RWPE1 (cell line): ENCODE measurements at regions not wholly inside any gene's neighbourhood (a gene's known extent, or its start where the extent isn't known, plus 50 kb on each side); places are given as distances from the start of the nearest gene placed in this dataset.
A peak's percentile ranks its signal among the peaks of the same experiment; 100 is the strongest.
"Not testable (repeated sequence)": the region's sequence is repeated elsewhere in the genome, so short reads cannot be mapped to it uniquely, and the experiment has no call there.

ENCODE experiments used
- CTCF ChIA-PET: fragments of 350-600 bp; sonication (Branson Sonifier 250); formaldehyde crosslinking; extraction: SDS; loops from one replicate; lab custom pipeline; 2021; lab: Yijun Ruan, JAX
- POLR2A ChIA-PET: fragments of 400-600 bp; formaldehyde crosslinking; extraction: SDS; loops from one replicate; lab custom pipeline; 2020; ENCODE audit warnings: antibody characterized with exemption; ENCODE audit not compliant: low non-redundant PET; lab: Yijun Ruan, JAX
- DNase-seq: peaks from one replicate; pipeline ENCODE4 v3.0.0; 2012; ENCODE audit warnings: low spot score
- H3K27ac ChIP-seq: fragments of 450-650 bp; 2 replicates; pipeline ENCODE4 v1.5.1; 2017
- TF ChIP-seq, protein P1 (sequence below): fragments of 450-650 bp; conservative IDR thresholded peaks from 2 replicates; pipeline ENCODE4 v1.5.1; 2017; ENCODE audit warnings: low read depth, mild to moderate bottlenecking

DNA sequence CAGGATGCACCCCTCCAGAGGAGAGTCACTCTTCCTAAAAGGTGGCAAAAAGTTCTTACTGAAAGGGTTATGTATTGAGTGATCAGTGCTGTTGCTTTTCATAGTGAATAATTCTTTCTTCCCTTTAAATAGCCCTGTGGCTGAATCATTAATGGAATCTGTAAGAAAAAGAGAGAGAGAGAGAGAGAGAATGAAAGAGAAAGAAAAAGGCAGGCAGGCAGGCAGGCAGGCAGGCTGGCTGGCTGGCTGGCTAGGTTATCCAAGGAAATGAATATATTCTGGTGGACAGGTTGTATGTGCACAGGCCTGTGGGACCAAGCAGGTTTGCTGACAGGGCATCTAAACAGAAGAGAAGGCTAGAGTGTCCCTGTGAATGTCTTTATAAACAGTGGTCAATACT lies 100.5 kb downstream of the DLEU7 start:
- no peak overlapping the region for H3K27ac ChIP-seq
- ChIA-PET CTCF (no interaction called here), POLR2A (no interaction called here)
- TF ChIP-seq, protein P1, sequence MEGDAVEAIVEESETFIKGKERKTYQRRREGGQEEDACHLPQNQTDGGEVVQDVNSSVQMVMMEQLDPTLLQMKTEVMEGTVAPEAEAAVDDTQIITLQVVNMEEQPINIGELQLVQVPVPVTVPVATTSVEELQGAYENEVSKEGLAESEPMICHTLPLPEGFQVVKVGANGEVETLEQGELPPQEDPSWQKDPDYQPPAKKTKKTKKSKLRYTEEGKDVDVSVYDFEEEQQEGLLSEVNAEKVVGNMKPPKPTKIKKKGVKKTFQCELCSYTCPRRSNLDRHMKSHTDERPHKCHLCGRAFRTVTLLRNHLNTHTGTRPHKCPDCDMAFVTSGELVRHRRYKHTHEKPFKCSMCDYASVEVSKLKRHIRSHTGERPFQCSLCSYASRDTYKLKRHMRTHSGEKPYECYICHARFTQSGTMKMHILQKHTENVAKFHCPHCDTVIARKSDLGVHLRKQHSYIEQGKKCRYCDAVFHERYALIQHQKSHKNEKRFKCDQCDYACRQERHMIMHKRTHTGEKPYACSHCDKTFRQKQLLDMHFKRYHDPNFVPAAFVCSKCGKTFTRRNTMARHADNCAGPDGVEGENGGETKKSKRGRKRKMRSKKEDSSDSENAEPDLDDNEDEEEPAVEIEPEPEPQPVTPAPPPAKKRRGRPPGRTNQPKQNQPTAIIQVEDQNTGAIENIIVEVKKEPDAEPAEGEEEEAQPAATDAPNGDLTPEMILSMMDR: no peak
- no peak for DNase-seq

DNA sequence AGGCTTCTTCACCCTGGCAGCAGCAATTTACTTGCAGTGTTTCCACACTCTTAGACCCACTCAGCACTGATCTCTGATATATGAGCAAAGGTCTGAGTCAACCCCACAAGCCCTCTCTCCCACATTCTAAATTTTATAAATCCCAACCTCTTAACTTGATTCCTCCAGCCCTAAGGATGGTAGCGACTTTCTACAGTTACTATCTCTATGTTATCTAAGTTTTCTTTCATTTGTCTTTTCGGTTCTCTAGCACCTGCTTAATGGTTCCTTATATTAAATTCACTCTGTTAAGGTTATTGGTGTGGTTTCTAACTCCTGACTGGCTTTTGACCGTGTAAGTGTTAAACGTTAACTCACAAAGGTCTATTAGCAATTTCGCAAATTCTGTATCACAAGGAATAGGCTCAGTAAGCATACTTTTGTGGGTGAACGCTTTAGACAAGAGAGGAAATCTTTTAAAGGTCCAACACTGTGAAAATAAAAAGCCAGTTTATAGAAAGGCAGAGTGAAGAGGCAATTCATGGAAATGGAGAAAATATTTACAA lies 99.3 kb downstream of the DLEU7 start:
- ChIA-PET POLR2A (no interaction called here), CTCF (no interaction called here)
- no peak for DNase-seq
- H3K27ac ChIP-seq: no peak overlapping the region
- TF ChIP-seq, protein P1: no peak

DNA sequence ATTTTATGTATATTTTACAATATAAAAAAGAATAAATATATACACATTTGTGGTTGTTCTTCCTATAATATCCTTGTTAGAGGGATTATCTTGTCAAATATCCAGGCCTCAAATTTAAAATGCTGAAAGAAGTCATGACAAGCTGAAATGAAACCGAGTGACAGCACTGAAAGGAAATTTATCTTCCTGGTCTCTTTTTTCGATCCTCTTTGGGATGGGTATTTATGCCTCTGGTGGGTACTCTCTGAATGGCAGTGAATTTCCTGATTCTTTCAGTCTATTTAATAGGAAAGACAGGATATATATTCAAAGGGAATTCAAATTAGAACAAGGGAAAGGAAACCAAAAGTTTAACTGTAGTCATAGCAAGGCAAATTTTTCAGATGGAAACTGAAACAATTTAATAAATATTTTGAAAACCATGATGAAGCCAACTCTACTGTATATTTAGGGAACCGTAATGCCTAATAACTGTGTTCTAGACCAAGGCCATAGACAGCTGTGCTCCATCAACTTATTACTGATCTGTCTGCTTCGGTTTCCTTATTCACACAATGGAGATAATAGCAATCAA lies 97.9 kb downstream of the DLEU7 start:
- DNase-seq: no peak
- TF ChIP-seq, protein P1: no peak
- no peak overlapping the region for H3K27ac ChIP-seq
- CTCF ChIA-PET: no interaction called here
- POLR2A ChIA-PET: no interaction called here

DNA sequence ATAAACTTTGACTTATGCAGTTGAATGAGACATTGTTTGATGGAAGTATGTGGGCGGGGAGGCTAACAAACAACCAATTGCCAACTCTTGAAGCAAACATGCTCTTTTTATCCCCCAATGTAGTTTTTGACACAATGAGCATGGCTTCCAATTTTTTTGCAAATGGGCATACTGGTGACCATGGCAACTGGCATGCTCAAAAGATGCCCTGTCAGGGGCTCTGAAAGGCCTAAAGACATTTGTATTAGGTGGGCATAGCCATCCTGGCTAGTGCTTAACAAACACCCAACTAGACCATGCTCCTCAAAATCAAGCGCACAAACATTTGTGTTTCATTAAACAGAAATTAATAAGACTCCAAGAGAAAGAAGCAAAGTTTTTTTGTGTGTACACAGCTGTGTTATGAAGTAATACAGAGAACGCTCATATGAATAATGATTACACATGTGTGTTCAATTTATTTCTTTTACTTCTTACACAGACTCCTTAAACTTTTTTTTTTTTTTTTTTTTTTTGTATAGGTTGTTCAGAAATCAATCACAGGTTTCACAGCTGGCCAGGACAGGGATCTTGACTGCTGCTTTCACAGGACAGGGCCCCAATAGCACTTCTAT lies 95.6 kb downstream of the DLEU7 start:
- ChIA-PET CTCF (no interaction called here), POLR2A (no interaction called here)
- no peak for DNase-seq
- H3K27ac ChIP-seq: no peak overlapping the region
- TF ChIP-seq, protein P1: no peak

DNA sequence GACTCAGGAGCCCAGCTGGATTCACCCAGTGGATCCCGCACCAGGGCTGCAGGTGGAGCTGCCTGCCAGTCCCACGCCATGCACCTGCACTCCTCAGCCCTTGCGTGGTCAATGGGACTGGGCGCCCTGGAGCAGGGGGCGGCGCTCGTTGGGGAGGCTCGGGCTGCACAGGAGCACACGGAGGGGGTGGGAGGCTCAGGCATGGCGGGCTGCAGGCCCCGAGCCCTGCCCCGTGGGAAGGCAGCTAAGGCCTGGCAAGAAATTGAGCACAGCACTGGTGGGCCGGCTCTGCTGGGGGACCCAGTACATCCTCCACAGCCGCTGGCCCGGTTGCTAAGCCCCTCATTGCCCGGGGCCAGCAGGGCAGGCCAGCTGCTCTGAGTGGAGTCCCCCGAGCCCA lies 90.3 kb downstream of the DLEU7 start:
- CTCF ChIA-PET, POLR2A ChIA-PET, DNase-seq, H3K27ac ChIP-seq: not testable (repeated sequence)

DNA sequence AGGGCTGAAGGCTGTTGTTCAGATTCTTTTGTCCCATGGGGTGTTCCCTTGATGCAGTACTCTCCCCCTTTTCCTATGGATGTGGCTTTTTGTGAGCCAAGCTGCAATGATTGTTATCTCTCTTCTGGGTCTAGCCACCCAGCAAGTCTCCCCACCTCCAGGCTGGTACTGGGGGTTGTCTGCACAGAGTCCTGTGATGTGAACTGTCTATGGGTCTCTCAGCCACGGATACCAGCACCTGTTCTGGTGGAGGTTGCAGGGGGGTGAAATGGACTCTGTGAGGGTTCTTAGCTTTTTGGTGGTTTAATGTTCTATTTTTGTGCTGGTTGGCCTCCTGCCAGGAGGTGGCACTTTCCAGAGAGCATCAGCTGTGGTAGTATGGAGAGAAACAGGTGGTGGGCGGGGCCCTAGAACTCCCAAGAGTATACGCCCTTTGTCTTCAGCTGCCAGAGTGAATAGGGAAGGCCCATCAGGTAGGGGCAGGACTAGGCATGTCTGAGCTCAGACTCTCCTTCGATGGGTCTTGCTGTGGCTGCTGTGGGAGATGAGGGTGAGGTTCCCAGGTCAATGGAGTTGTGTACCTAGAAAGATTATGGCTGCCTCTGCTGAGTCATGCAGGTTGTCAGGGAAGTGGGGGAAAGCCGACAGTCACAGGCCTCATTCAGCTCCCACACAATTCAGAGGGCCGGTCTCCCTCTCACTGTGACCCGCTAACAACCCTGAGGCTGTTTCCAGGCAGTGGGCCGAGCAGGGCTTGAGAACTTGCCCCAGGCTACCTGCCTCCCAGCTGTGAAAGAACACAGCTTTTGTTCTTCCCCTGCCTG lies 87.4 kb downstream of the DLEU7 start:
- DNase-seq: peak; percentile 42
- CTCF ChIA-PET: interaction anchor here (0.6 kb wide), 1 partner anchor 315 kb away, joined by 5 read pairs; no protein-coding TSS in a partner anchor
- POLR2A ChIA-PET: not testable (repeated sequence)
- peak overlapping the region; percentile 81 for H3K27ac ChIP-seq

DNA sequence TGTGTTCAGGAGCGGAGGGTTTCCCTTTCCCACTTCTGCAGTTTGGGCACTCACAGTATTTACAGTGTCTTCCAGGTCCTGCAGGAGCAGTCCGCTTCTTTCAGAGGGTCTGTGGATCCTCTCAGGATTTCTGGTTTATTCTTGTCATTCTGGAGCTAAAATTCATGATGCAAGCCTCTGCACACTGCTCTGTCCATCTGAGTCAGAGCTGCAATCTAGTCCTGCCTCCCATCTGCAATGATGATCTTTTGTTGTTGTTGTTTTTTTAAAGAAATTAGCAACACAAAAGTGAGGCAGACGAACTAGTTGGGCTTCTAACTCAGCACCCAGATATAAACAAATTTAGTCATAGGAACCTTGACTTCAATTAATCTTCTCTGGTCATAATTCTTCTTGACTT lies 86.5 kb downstream of the DLEU7 start:
- POLR2A ChIA-PET: no interaction called here
- CTCF ChIA-PET: interaction anchor here (0.6 kb wide), 1 partner anchor 314 kb away, joined by 5 read pairs; no protein-coding TSS in a partner anchor
- peak overlapping the region; percentile 81 for H3K27ac ChIP-seq
- TF ChIP-seq, protein P1: no peak
- no peak for DNase-seq
